ENCODE measurements at regions not wholly inside any gene's neighbourhood (a gene's known extent, or its start where the extent isn't known, plus 50 kb on each side); places are given as distances from the start of the nearest gene placed in this dataset.

- H3K27ac ChIP-seq (ENCODE audit: low read depth in 2 of 2, low read length in 1 of 2), result no peak overlapping the region
- H3K79me2 ChIP-seq (ENCODE audit: insufficient read depth), result no peaks in the 10 kb centered on the region
- H3K9me2 ChIP-seq, result no peaks in the 10 kb centered on the region
- H3F3A ChIP-seq (replicated peaks; ENCODE audit: insufficient read depth), result no peaks in the 10 kb centered on the region
- H3K4me3 ChIP-seq (ENCODE audit: low read depth in 2 of 2, low read length in 1 of 2), result no peak overlapping the region
- H3K4me1 ChIP-seq (ENCODE audit: control insufficient read depth in 1 of 2, insufficient read depth in 2 of 2, low read depth in 1 of 2, low read length in 1 of 2), result no peaks in the 10 kb centered on the region; a peak in 2 of 4 replicates
- WGBS (ENCODE audit: low lambda C conversion rate), result 45% methylated on average over 1 of the region's 1 CpG
- H3K36me3 ChIP-seq (replicated peaks in 1 of 2; ENCODE audit: control insufficient read depth in 1 of 2, insufficient read depth in 2 of 2, low read length in 1 of 2), result no peaks in the 10 kb centered on the region
- ChIA-PET CTCF (no interaction called here), POLR2A (interaction anchor here (0.7 kb wide), 1 partner anchor 55 kb away, joined by 3 read pairs; no protein-coding TSS in a partner anchor)
- no peak overlapping the region for H3K4me2 ChIP-seq
- no peaks in the 10 kb centered on the region for H3K27me3 ChIP-seq (ENCODE audit: insufficient read depth)
- H3K9ac ChIP-seq, result no peak overlapping the region
- H3K9me3 ChIP-seq, result no peaks in the 10 kb centered on the region
- H2AFZ ChIP-seq (ENCODE audit: low read depth), result no peak overlapping the region
- no peaks in the 10 kb centered on the region for H4K20me1 ChIP-seq (ENCODE audit: insufficient read depth)
- TF ChIP-seq IRF3 (IDR thresholded peaks at IDR 0.05; ENCODE audit: low read depth, low read length) (no peak), RFX5 (IDR thresholded peaks at IDR 0.05; ENCODE audit: low read length) (no peak), EP300 (IDR thresholded peaks at IDR 0.05; ENCODE audit: borderline replicate concordance in 1 of 2, low read depth in 1 of 2, low read length in 1 of 2) (no peak), TAF1 (IDR thresholded peaks at IDR 0.05; ENCODE audit: borderline replicate concordance, low read depth, low read length) (no peak), RXRA (IDR thresholded peaks at IDR 0.05; ENCODE audit: borderline replicate concordance, low read depth) (no peak), FOSL2 (IDR thresholded peaks at IDR 0.05; ENCODE audit: borderline replicate concordance, low read depth) (no peak), NFIC (IDR thresholded peaks at IDR 0.05; ENCODE audit: borderline replicate concordance) (no peak)
- DNase-seq, result no peak
Measured at GRCh38 chr5:104370523-104370922, 807.9 kb upstream of the NUDT12 start.

DNA sequence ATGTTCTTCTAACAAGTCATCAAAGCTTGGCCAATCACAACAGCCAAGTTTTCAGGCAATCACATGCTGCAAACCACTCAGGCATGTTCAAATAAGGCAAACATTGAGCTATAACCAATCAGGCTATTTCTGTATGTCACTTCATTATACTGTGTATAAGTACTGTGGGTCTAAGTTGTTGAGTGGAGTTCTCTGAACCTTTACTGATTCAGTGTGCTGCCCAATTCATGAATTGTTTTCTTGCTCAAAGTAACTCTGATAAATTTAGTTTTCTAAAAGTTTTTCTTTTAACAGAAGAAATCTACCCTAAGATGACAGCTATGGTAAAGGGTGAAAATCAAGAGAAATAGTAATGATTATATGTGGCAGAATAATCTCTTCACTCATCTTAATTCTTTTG, 805.4 kb upstream of the NUDT12 start:
- no peaks in the 10 kb centered on the region for H3K36me3 ChIP-seq (replicated peaks in 1 of 2; ENCODE audit: control insufficient read depth in 1 of 2, insufficient read depth in 2 of 2, low read length in 1 of 2)
- CTCF ChIA-PET, result no interaction called here
- no peaks in the 10 kb centered on the region for H3K79me2 ChIP-seq (ENCODE audit: insufficient read depth)
- H3K27me3 ChIP-seq (ENCODE audit: insufficient read depth), result no peaks in the 10 kb centered on the region
- no peaks in the 10 kb centered on the region for H3F3A ChIP-seq (replicated peaks; ENCODE audit: insufficient read depth)
- TF ChIP-seq TCF12 (IDR thresholded peaks at IDR 0.05) (no peak), TAF1 (IDR thresholded peaks at IDR 0.05; ENCODE audit: borderline replicate concordance, low read depth, low read length) (no peak), ELF1 (IDR thresholded peaks at IDR 0.05) (no peak), EP300 (IDR thresholded peaks at IDR 0.05; ENCODE audit: borderline replicate concordance in 1 of 2, low read depth in 1 of 2, low read length in 1 of 2) (no peak), SIN3A (IDR thresholded peaks at IDR 0.05; ENCODE audit: borderline replicate concordance, low read depth, low read length) (no peak), NFIC (IDR thresholded peaks at IDR 0.05; ENCODE audit: borderline replicate concordance) (no peak)
- TF ChIP-seq, protein P1, sequence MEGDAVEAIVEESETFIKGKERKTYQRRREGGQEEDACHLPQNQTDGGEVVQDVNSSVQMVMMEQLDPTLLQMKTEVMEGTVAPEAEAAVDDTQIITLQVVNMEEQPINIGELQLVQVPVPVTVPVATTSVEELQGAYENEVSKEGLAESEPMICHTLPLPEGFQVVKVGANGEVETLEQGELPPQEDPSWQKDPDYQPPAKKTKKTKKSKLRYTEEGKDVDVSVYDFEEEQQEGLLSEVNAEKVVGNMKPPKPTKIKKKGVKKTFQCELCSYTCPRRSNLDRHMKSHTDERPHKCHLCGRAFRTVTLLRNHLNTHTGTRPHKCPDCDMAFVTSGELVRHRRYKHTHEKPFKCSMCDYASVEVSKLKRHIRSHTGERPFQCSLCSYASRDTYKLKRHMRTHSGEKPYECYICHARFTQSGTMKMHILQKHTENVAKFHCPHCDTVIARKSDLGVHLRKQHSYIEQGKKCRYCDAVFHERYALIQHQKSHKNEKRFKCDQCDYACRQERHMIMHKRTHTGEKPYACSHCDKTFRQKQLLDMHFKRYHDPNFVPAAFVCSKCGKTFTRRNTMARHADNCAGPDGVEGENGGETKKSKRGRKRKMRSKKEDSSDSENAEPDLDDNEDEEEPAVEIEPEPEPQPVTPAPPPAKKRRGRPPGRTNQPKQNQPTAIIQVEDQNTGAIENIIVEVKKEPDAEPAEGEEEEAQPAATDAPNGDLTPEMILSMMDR (IDR thresholded peaks at IDR 0.05), result no peak
- DNase-seq, result no peak
- H2AFZ ChIP-seq (ENCODE audit: low read depth), result no peak overlapping the region
- H3K9ac ChIP-seq, result no peak overlapping the region
- POLR2A ChIA-PET, result no interaction called here
- H3K27ac ChIP-seq (ENCODE audit: low read depth in 2 of 2, low read length in 1 of 2), result no peak overlapping the region
- no peaks in the 10 kb centered on the region; a peak in 2 of 4 replicates for H3K4me1 ChIP-seq (ENCODE audit: control insufficient read depth in 1 of 2, insufficient read depth in 2 of 2, low read depth in 1 of 2, low read length in 1 of 2)
- no peaks in the 10 kb centered on the region for H3K9me2 ChIP-seq
- no peak overlapping the region for H3K4me2 ChIP-seq
- H3K4me3 ChIP-seq (ENCODE audit: low read depth in 2 of 2, low read length in 1 of 2), result no peak overlapping the region
- no peaks in the 10 kb centered on the region for H4K20me1 ChIP-seq (ENCODE audit: insufficient read depth)
- H3K9me3 ChIP-seq, result no peaks in the 10 kb centered on the region
